Small intestine (tissue), 7 donors: ENCODE measurements at regions not wholly inside any gene's neighbourhood (a gene's known extent, or its start where the extent isn't known, plus 50 kb on each side); places are given as distances from the start of the nearest gene placed in this dataset.

ENCODE experiments used
- DNase-seq, 2 donors: peaks; one replicate each; pipeline versions ENCODE4 v3.0.0 to v3.0.0-alpha.2; 2013
- FAIRE-seq: peaks from 2 replicates; lab custom pipeline; 2012; peaks lifted over from hg19 to GRCh38; lab: Jason Lieb, UNC
- H3K27ac ChIP-seq, 3 donors: one replicate each; pipeline ENCODE4 v1.5.1; 2013; ENCODE audit warnings: low read length in 2 of 3, mild to moderate bottlenecking in 2 of 3, control low read depth in 1 of 3, inconsistent platforms in 1 of 3, low read depth in 1 of 3, moderate library complexity in 1 of 3
- H3K27me3 ChIP-seq, 3 donors: one replicate each; pipeline ENCODE4 v1.6.1; 2013; ENCODE audit warnings: low read length in 3 of 3, inconsistent platforms in 1 of 3; ENCODE audit not compliant: control insufficient read depth in 3 of 3, insufficient read depth in 3 of 3
- H3K36me3 ChIP-seq, 3 donors: one replicate each; pipeline ENCODE4 v1.6.1; 2013; ENCODE audit warnings: low read length in 3 of 3, inconsistent platforms in 1 of 3, low read depth in 1 of 3, mild to moderate bottlenecking in 1 of 3, moderate library complexity in 1 of 3; ENCODE audit not compliant: control insufficient read depth in 3 of 3, insufficient read depth in 2 of 3
- H3K4me1 ChIP-seq, 3 donors: one replicate each; pipeline ENCODE4 v1.6.1; 2013; ENCODE audit warnings: low read length in 2 of 3, inconsistent platforms in 1 of 3, low read depth in 1 of 3, mild to moderate bottlenecking in 1 of 3, moderate library complexity in 1 of 3; ENCODE audit not compliant: control insufficient read depth in 3 of 3, insufficient read depth in 2 of 3
- H3K4me3 ChIP-seq, 3 donors: one replicate each; pipeline ENCODE4 v1.5.1; 2013; ENCODE audit warnings: low read length in 3 of 3, control low read depth in 1 of 3, inconsistent platforms in 1 of 3, low read depth in 1 of 3, mild to moderate bottlenecking in 1 of 3, moderate library complexity in 1 of 3
- H3K9me3 ChIP-seq, 2 donors: one replicate each; pipeline ENCODE4 v1.6.1; 2013; ENCODE audit warnings: low read depth in 1 of 2, low read length in 1 of 2; ENCODE audit not compliant: control insufficient read depth in 2 of 2, insufficient read depth in 1 of 2
- WGBS, 3 donors: extraction: QIAGEN DNeasy Blood & Tissue Kit; methylation state at CpG; one replicate each; pipeline ENCODE4 v1.1.7; 2013; 5-methylcytosine and 5-hydroxymethylcytosine counted together
- donor health status: healthy with polysubstance abuse.
- donor health status: control.
- donor health status: control.
- donor health status: Bipolar disorder and iron deficiency.
- donor health status: healthy.

GRCh38 chr11:34756591-34756990, 135.7 kb downstream of the EHF start:
- Histone ChIP-seq H3K27ac (no peak overlapping the region), H3K9me3 (no peaks in the 10 kb centered on the region)
- WGBS, 3 donors: 36 to 82% (median 80%) methylated on average over 1 of the region's 1 CpG

GRCh38 chr11:34755671-34756070, 134.8 kb downstream of the EHF start:
- no peak overlapping the region for H3K27ac ChIP-seq
- peaks cover 0 to 6% (median 0%) of the 10 kb centered on the region in 3 donors for H3K4me1 ChIP-seq
- H3K27me3 ChIP-seq: no peaks in the 10 kb centered on the region
- FAIRE-seq (no peak), DNase-seq (no peak)
- H3K36me3 ChIP-seq: no peaks in the 10 kb centered on the region
- H3K9me3 ChIP-seq: no peaks in the 10 kb centered on the region
- H3K4me3 ChIP-seq: no peak overlapping the region
- 79 to 87% (median 85%) methylated on average over 7 of the region's 7 CpGs for WGBS, 3 donors

More at GRCh38 chr11:34756591-34756990, 135.7 kb downstream of the EHF start:
- H3K4me1 ChIP-seq: peaks cover 0 to 6% (median 0%) of the 10 kb centered on the region in 3 donors
- H3K36me3 ChIP-seq: no peaks in the 10 kb centered on the region
- H3K27me3 ChIP-seq: no peaks in the 10 kb centered on the region
- FAIRE-seq (no peak), DNase-seq (peak in 1 of 2 donors; percentile 8)
- H3K4me3 ChIP-seq: no peak overlapping the region

- Histone ChIP-seq H3K27me3 (no peaks in the 10 kb centered on the region), H3K9me3 (no peaks in the 10 kb centered on the region), H3K36me3 (no peaks in the 10 kb centered on the region), H3K27ac (no peak overlapping the region), H3K4me3 (no peak overlapping the region), H3K4me1 (peaks cover 0 to 6% (median 0%) of the 10 kb centered on the region in 3 donors)
- DNase-seq: no peak
- no peak for FAIRE-seq
- 81 to 93% (median 84%) methylated on average over 8 of the region's 8 CpGs for WGBS, 3 donors
Observed at GRCh38 chr11:34754171-34754823, 133.4 kb downstream of the EHF start.

GRCh38 chr11:34750692-34751405, 130.0 kb downstream of the EHF start:
- Histone ChIP-seq H3K27ac (no peak overlapping the region), H3K9me3 (no peaks in the 10 kb centered on the region), H3K27me3 (no peaks in the 10 kb centered on the region), H3K4me3 (peak overlapping the region in 1 of 3 donors; percentile 9), H3K36me3 (no peaks in the 10 kb centered on the region), H3K4me1 (peaks cover 0 to 4% (median 0%) of the 10 kb centered on the region in 3 donors)
- DNase-seq: no peak
- FAIRE-seq: no peak
- WGBS, 3 donors: 83 to 90% (median 86%) methylated on average over 1 of the region's 1 CpG

- Histone ChIP-seq H3K9me3 (no peaks in the 10 kb centered on the region), H3K27ac (no peak overlapping the region), H3K4me3 (no peak overlapping the region), H3K4me1 (peaks cover 0 to 4% (median 0%) of the 10 kb centered on the region in 3 donors), H3K36me3 (no peaks in the 10 kb centered on the region), H3K27me3 (no peaks in the 10 kb centered on the region)
- no peak for FAIRE-seq
- DNase-seq: no peak
- WGBS, 3 donors: 71 to 74% (median 71%) methylated on average over 8 of the region's 8 CpGs
Observed at GRCh38 chr11:34749666-34750659, 129.1 kb downstream of the EHF start.

- H3K4me1 ChIP-seq: peaks cover 0 to 4% (median 0%) of the 10 kb centered on the region in 3 donors
- no peaks in the 10 kb centered on the region for H3K27me3 ChIP-seq
- no peaks in the 10 kb centered on the region for H3K36me3 ChIP-seq
- no peak overlapping the region for H3K4me3 ChIP-seq
- FAIRE-seq: no peak
- WGBS, 3 donors: 70 to 87% (median 80%) methylated on average over 3 of the region's 3 CpGs
- DNase-seq: no peak
- H3K27ac ChIP-seq: no peak overlapping the region
- no peaks in the 10 kb centered on the region for H3K9me3 ChIP-seq
Observed at GRCh38 chr11:34748036-34748435, 127.1 kb downstream of the EHF start.

- Histone ChIP-seq H3K36me3 (no peaks in the 10 kb centered on the region), H3K4me3 (no peak overlapping the region), H3K27me3 (no peaks in the 10 kb centered on the region), H3K27ac (no peak overlapping the region), H3K4me1 (peaks cover 0 to 4% (median 0%) of the 10 kb centered on the region in 3 donors), H3K9me3 (no peaks in the 10 kb centered on the region)
- DNase-seq: peak; percentile 53 to 83
- no peak for FAIRE-seq
- WGBS, 3 donors: 9 to 39% (median 37%) methylated on average over 3 of the region's 3 CpGs
Observed at GRCh38 chr11:34747251-34747650, 126.4 kb downstream of the EHF start.

- H3K36me3 ChIP-seq: no peaks in the 10 kb centered on the region
- FAIRE-seq: no peak
Observed at GRCh38 chr11:34745195-34745594, 124.3 kb downstream of the EHF start.

More at GRCh38 chr11:34745195-34745594, 124.3 kb downstream of the EHF start:
- Histone ChIP-seq H3K4me1 (peaks cover 0 to 4% (median 0%) of the 10 kb centered on the region in 3 donors), H3K27me3 (no peaks in the 10 kb centered on the region), H3K4me3 (no peak overlapping the region), H3K9me3 (no peaks in the 10 kb centered on the region), H3K27ac (no peak overlapping the region)
- WGBS, 3 donors: 12 to 41% (median 41%) methylated on average over 3 of the region's 3 CpGs
- peak in 1 of 2 donors; percentile 43 for DNase-seq
